NCI-H1417 (cell line): ENCODE measurements at regions not wholly inside any gene's neighbourhood (a gene's known extent, or its start where the extent isn't known, plus 50 kb on each side); places are given as distances from the start of the nearest gene placed in this dataset.

Experiments used
- DNase-seq, 3 experiments: peaks; one replicate each; lab custom pipeline; 2025; lab: John Stamatoyannopoulos, UW

- no peak for DNase-seq
These were observed 82.9 kb downstream of the ELOVL4 start for GRCh38 chr6:79864421-79864820.

GRCh38 chr6:79864001-79864400 lies 83.4 kb downstream of the ELOVL4 start:
- peak; percentile 26 to 74 (median 70) for DNase-seq

- DNase-seq: peak in 1 of 3 experiments; percentile 55
These were observed 83.8 kb downstream of the ELOVL4 start for GRCh38 chr6:79863566-79863965.

GRCh38 chr6:79862711-79863110 lies 84.6 kb downstream of the ELOVL4 start:
- DNase-seq: no peak

GRCh38 chr6:79862126-79862525 lies 85.2 kb downstream of the ELOVL4 start:
- DNase-seq: no peak

DNA sequence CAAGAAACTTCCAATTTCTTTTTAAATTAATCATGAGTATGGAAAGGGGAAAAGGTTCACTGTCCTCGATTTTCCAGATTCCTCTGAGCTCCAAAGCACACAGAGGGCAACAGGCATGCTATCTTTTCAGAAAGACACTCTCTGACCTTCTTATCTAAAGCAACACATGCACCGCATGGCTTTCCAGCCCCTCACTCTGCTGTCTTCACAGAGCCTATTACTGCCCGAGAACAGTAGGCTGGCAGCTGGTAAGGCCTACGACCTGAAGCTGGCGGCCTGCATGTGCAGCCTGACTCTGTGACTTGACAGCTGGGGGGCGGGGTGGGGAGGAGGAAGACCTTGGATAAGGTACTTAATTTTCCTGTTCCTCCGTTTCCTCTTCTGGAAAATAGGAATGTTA lies 86.3 kb downstream of the ELOVL4 start:
- no peak for DNase-seq

GRCh38 chr6:79847426-79847825 lies 99.9 kb downstream of the ELOVL4 start:
- no peak for DNase-seq

DNA sequence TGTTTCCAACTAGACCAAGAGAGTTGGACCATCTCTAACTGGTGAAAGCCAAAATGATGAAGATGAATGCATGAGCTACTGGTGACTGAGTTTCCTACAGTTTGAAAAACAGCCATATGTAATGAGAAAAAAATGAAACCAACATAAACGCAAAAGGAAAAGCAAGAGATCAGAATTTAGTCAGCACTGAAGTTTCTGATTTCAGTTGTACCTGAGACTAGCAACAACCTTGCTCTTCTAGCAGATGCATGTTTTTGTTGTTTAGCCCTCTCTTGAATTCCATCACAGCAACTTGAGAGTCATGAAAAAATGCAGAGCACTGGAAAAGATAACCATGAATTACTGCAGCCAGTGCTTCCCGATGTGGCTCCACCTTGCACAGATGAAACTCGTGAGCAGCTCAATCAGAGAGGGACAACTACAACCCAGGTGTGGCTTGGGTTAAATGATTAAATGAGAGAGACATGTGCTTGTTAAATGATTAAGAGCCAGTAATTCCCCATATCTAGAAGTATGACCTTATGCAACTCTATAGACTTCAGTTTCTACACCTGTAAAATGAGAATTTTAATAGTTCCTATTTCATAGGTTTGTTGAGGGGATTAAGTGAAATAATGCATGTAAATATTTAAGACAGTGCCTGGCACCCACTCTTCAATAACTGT lies 104.8 kb downstream of the ELOVL4 start:
- DNase-seq: no peak

DNA sequence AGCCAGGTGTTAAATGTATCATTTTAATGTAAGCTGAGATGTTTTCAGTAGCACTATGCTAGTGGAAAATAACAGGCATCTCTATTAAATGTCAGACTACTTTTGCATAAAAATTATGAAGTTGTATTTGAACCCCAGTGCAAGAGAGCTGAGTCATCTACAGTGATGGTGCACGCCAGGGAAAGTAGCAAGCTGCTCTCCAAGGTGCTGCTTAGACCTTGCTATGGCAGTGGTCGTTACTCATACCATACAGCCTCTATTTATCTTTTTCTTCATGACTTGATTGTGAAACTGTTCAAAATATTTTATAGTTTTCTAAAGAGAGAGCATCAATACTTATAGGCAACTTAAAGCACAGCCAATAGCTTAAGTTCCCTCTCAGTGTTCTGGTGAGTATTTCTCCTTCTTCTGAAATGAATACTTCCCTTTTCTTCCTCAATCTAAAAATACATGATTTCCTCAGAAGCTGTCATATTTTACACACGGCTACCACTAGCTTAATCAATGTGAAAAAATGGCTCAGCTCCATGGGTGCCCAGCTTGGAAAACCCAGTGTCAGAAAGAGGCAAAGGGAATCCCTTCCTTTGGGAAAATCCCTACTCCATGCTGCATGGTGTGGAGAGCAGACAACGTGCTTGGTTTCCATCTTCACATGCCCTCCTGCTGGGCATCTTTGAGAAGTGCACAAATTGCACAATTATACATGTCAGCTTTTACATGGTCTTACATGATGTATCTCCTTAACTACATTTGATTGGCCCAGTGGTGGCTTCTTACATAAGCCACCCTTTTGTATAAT lies 105.6 kb downstream of the ELOVL4 start:
- DNase-seq: peak in 1 of 3 experiments; percentile 19

DNA sequence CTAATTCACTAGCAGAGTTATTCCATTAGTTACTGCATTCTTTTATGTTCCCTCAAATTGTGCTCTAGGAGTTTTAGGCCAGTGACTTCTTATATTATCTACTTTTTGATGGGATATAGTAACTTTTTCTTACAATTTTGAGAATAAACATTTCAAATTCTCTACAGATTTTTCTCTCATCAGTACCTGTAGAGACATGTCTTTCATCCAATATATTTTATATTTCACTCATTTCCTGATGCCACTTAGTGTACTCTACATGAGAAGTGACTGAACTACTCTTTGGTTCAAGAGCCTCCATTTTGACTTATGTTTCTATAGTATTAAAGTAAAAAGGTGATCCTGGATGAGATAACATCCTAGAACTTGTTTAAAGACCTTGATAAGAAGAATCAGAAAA lies 108.5 kb downstream of the ELOVL4 start:
- no peak for DNase-seq

- DNase-seq: no peak
These were observed 113.4 kb downstream of the ELOVL4 start for GRCh38 chr6:79833964-79834284.

GRCh38 chr6:79833264-79833963 lies 113.9 kb downstream of the ELOVL4 start:
- DNase-seq: peak in 2 of 3 experiments; percentile 23 to 79

- no peak for DNase-seq
These were observed 114.6 kb downstream of the ELOVL4 start for GRCh38 chr6:79832723-79833122.

- DNase-seq: no peak
These were observed 123.2 kb downstream of the ELOVL4 start for GRCh38 chr6:79824202-79824601.

- no peak for DNase-seq
These were observed 125.5 kb downstream of the ELOVL4 start for GRCh38 chr6:79821859-79822258.

DNA sequence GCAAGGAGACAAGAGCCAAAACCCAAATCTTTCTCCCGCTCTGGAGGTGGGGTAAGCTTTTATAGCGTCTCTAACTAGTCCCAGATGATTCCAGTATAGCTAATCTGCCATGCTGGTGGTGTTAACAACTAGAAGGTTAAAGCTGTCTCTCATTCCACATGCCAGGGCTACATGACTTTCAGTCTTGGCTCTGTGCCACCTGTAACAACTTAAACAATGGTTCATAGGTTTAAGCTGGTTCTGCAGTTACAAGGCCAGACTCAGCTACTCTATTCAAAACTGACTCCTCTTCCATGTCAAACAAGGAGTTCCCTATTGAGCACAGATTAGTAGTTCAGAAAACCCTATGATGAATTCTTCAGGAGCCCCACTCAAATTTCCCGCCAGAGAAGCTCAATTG lies 128.9 kb downstream of the ELOVL4 start:
- DNase-seq: peak in 1 of 3 experiments; percentile 12

DNA sequence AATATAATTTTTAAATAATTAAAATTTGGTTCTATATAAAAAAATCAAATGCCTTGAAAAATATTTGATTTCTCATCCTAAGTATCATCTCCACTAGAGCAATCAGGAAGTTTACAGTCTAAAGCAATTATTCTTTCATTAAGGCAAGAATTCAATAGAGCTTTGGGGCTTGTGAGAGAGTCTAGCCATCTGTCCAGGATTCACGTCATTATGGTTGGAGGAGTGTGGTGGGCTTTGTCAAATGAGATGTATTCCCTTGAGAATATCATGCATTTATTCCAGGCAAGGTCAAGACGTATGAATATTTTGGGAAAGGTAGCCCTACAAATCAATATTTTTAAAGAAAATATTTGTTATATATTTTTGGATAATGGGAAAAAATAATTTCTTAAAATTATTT lies 132.4 kb downstream of the ELOVL4 start:
- DNase-seq: peak in 1 of 3 experiments; percentile 20

DNA sequence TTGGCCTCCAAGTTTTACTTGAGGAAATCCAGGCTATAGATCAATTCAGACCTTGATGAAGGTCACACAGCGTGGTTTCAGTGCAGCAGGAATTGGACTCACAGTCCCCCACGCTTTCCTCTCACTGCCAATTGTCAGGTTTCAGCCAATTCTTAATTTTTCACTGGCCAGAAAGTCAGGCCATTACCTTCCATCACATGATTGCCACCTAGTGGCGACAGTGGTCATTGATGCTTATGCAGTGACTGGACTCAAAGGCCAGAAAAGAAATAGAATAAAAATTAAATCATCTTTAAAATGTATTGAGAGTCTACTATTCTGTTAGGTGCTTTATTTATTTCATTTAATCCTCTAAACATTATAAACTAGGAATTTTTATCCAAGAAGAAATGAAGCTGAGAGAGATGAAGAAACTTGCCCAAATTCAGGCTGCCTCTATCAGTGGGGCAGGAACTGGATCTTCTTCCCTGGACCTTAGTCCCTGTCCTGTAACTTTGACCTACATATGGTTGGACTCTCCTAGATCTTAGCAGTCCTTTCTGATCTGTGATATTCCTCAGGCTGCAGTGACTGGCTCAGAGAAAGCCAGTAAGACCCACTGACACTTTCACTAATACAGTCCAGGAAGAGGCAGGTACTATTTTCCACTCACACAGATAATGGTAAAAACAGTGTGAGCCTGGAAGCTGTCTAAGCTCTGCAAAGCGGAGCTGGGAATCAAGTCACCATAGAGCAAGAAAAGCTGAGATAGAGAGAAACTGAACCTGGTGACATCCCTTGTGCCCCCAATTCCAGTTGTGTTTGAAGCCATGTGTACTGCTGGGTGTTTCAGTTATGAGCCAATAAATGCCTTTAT lies 133.3 kb downstream of the ELOVL4 start:
- DNase-seq: peak; percentile 56 to 90 (median 83)

DNA sequence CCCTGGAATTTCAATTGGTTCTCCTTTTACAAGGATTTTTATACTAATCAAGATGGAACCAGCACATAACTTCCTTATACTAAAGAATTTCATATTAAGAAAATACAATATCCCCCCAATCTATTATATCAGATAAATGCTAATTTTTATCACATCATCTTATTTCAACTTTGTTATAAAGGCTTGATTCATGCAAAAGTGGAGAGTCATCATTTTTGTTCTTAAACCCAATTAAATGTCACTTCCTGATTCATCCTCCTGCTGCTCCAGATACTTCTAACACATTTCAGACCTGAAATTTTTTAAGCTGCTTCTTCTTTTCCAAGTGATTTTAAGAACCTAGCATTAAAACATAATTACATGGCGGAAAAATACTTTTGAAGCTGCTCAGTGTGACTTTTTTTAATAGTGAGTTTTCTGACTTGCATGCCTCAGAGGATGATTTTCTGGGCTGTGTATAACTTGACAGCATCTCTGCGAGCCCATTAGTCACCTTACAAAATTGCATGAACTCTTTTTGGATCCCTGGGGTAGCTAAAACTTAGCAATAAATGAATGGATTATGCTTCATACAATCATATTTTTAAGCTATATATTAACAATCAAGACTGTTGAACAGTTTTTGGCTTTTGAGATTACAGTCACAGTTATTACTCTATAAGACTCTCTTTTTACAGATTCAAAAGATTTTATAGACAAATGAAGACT lies 134.1 kb downstream of the ELOVL4 start:
- DNase-seq: peak in 1 of 3 experiments; percentile 50

- DNase-seq: peak in 2 of 3 experiments; percentile 30 to 57
These were observed 135.2 kb downstream of the ELOVL4 start for GRCh38 chr6:79812195-79812594.

- DNase-seq: peak; percentile 62 to 90 (median 71)
These were observed 136.5 kb downstream of the ELOVL4 start for GRCh38 chr6:79810871-79811270.
